ENCODE measurements at regions not wholly inside any gene's neighbourhood (a gene's known extent, or its start where the extent isn't known, plus 50 kb on each side); places are given as distances from the start of the nearest gene placed in this dataset.

- TF ChIP-seq ZNF274 (IDR thresholded peaks at IDR 0.05; ENCODE audit: low read depth, low read length) (no peak), YY1 (IDR thresholded peaks at IDR 0.05; ENCODE audit: insufficient read depth, insufficient read length) (no peak), SUZ12 (IDR thresholded peaks at IDR 0.05; ENCODE audit: extremely low read depth, insufficient read depth, insufficient read length) (no peak)
These were observed 176.8 kb upstream of the TRIB2 start for GRCh38 chr2:12539776-12540562.
